Ecto neural progenitor cell (in vitro differentiated cells): ENCODE measurements at regions not wholly inside any gene's neighbourhood (a gene's known extent, or its start where the extent isn't known, plus 50 kb on each side); places are given as distances from the start of the nearest gene placed in this dataset.

ENCODE experiments used
- DNase-seq: peaks from one replicate; pipeline ENCODE4 v3.0.0-alpha.2; 2018; ENCODE audit warnings: low spot score

DNA sequence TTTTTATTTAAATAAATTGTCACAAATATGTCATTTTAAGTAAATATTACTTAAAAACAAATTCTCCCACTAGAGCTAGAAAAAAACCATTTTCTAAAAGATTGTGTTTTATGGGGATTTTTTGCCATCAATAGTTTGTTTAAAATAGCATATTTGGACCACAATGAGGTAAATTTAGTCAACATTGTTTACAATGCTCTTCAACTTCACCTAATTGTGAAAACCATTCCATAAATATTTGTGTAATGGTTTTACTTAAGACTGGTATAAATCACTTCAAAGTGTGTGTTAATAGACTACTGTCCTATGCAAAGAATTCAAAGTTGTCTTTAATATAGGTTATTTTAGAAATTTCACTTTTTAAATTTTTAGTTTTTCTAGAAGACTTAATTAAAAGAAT lies 1004.2 kb downstream of the PCDH18 start:
- DNase-seq: no peak

- no peak for DNase-seq
These were observed 1005.8 kb downstream of the PCDH18 start for GRCh38 chr4:136526517-136526916.

DNA sequence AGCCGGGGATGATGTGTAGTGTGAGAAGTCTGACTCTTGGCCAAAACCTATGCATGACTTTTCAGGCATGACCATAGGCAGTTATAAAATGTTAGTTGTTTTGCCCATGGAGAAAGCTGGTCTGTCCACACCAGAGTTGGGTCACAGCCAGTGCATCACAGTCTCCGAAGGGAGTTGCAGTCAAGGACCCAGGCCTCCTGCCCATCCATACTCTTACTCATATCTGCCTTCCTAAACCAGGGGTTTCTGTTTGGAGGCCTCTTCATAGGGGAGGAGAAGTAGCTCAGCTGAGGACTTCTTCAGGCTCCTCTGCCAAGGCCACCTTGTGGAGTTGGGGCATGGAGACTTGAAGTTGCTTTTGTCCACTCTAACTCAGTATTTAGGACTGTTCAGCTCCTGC lies 1008.3 kb downstream of the PCDH18 start:
- no peak for DNase-seq

GRCh38 chr4:136516371-136516770 lies 1015.9 kb downstream of the PCDH18 start:
- DNase-seq: no peak

- DNase-seq: no peak
These were observed 1027.3 kb downstream of the PCDH18 start for GRCh38 chr4:136505020-136505419.

- no peak for DNase-seq
These were observed 1036.4 kb downstream of the PCDH18 start for GRCh38 chr4:136495851-136496250.

- DNase-seq: no peak
These were observed 1037.2 kb downstream of the PCDH18 start for GRCh38 chr4:136495076-136495475.

- DNase-seq: no peak
These were observed 1043.2 kb downstream of the PCDH18 start for GRCh38 chr4:136489101-136489500.

DNA sequence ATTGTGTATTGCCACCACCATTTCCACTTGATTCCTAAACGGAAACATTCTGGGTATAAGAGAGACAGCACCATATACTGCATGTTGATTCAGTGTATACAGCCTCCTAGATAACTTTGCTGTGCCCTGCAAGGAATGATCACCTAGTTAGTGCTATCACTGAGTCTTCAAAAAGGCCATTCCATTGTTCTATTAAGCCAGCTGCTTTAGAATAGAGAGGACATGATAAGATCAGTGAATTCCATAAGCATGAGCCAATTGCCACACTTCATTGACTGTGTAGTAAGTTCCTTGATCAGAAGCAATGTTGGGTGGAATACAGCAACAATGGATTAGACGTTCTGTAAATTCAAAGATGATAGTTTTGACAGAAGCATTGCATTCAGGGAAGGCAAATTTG lies 1047.3 kb downstream of the PCDH18 start:
- DNase-seq: no peak

DNA sequence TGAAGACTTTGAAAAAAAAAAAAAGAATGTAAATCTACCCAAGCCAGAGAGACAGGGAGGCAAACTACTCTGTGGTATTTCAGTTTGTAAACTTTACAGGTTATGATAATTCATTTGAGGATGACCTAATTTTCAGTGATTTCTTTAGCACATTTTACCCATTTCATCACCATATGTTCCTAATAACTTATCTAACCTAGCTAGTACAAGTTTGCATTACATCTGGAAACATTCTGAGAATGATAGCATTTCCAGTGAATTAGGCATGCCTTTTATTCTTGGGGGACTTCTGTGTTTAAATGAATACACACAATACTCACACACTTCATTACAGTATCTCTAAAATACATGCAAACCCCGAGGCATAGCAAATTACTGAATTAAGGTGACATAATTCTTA lies 1055.5 kb downstream of the PCDH18 start:
- no peak for DNase-seq

GRCh38 chr4:136471051-136471450 lies 1061.2 kb downstream of the PCDH18 start:
- DNase-seq: no peak

DNA sequence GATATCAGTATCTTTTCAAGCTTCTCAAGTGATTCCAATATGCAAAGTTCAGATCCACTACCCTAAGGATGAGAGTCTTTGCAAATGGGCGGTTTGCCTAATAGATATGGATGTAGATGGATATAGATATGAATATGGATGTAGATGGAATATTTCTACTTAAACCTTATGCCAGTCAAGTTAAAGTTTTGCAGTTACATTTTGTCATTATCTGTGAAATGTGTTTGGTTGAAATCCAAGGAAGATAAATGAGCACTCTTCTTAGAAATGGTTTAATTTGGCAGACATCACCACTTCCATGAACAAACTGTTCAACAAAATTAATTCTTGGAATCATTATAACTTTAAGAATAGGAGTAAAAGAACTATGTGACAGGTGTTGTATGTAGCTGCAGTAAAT lies 1066.6 kb downstream of the PCDH18 start:
- DNase-seq: no peak

GRCh38 chr4:136463941-136464340 lies 1068.4 kb downstream of the PCDH18 start:
- DNase-seq: no peak

DNA sequence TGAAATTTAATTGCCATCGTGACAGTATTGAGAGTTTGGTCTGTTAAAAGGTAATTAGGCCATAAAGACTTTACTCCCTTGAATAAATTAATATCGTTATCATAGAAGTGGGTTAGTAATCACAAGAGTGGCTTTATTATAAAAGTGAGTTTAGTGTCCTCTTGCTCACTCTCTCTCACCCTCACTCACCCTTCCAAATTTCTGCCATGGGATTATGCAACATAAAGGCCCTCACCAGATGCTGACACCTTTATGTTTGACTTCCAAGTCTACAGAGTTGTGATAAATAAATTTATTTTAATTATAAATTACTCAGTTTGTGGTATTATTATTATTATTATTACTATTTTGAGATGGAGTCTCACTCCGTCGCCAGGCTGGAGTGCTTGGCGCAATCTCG lies 1070.8 kb downstream of the PCDH18 start:
- no peak for DNase-seq

- DNase-seq: no peak
These were observed 1074.0 kb downstream of the PCDH18 start for GRCh38 chr4:136458326-136458725.

GRCh38 chr4:136457577-136457976 lies 1074.7 kb downstream of the PCDH18 start:
- DNase-seq: no peak

GRCh38 chr4:136457004-136457403 lies 1075.3 kb downstream of the PCDH18 start:
- DNase-seq: no peak

DNA sequence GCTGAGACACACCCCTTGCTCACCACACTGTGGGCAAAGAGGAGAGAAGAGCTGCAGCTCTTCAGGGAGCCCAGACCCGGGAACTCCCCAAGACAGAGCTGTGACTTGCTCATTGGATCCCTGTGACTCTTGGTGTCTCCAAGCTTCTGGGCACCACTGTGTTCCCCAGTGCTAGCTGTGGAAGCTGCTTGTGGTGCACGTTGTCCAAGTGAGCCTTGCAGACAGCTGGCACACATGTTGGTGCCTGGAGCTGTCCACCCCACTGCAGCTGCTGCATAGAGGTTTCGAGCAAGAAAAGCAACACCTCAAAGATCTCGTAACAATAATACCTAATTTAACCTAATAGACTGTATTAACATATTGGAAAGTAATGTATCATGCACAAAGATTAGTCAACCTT lies 1089.3 kb downstream of the PCDH18 start:
- DNase-seq: no peak

- no peak for DNase-seq
These were observed 1089.8 kb downstream of the PCDH18 start for GRCh38 chr4:136442447-136442846.

- no peak for DNase-seq
These were observed 1090.5 kb downstream of the PCDH18 start for GRCh38 chr4:136441629-136442282.

GRCh38 chr4:136438645-136439044 lies 1093.6 kb downstream of the PCDH18 start:
- no peak for DNase-seq

DNA sequence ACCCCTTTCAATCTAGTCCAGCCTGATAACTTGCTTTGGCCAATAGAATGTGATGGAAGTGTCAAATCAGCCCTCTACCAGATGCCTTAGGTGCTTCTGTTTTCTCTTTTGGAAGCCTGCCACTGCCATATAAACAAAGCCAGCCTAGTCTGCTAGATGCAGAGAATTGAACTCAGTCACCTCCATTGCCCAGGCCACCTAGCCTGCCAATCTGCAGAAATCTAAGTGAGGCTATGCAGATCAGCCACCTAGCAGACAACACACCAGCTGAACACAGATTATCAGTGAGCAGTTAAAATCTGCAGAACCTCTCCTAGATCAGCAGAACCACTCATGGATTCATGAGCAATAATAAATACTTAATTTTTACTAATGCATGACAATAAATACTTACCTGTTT lies 1108.2 kb downstream of the PCDH18 start:
- no peak for DNase-seq

DNA sequence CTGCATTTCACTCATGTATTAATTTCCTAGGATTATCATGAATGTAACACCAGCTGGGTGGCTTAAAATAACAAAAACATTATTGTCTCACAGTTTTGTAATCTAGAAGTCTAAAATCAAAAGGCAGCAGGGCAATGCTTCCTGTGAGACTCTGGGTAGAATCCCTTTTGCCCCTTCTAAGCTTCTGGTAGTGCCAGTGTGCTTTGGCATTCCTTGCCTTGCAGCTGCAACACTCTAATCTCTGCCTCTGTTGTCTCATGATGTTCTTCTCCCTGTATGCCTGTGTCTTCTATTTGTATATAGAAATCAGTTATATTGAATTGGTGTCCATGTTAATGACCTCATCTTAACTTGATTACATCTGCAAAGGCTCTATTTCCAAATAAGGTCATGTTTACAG lies 1117.3 kb downstream of the PCDH18 start:
- DNase-seq: no peak

DNA sequence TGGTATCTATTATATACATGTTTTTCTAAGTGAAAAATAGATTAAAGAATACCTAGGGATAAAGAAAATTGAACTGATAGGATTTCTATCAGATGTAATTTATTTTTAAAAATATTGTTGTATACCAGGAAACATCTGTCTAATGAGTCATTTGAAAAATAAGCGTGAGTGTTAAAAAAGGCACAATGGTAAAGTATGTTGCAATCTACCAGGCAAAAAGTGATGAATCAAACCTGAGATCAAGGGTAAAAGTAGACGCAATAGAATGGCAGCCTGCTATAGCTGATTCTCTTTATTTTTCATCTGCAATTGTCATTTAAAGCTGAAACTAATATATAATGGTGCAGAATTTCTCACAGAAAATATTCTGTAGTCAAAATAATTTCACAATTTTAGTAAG lies 1119.6 kb downstream of the PCDH18 start:
- no peak for DNase-seq

DNA sequence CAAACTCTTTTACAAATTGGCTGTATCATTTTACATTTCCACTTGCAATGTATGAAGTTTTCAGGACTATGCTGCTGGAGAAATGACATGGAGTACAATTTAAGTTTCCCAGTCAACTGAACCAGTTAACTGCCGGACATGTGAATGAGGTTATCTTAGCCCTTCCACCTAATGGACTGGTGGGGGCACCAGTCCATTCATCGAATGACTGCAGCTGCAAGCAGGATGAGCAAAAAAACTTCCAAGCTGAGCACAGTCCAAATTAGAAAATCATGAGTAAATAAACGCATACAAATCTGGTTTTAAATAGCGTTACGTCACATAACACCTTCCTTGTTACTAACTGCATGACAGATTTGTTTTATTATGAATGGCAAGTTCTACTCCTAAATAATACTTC lies 1131.5 kb downstream of the PCDH18 start:
- DNase-seq: no peak
